ENCODE measurements at regions not wholly inside any gene's neighbourhood (a gene's known extent, or its start where the extent isn't known, plus 50 kb on each side); places are given as distances from the start of the nearest gene placed in this dataset.

- H3K27ac ChIP-seq: no peak overlapping the region
- no peak for DNase-seq (ENCODE audit: low read depth, low spot score)
- TF ChIP-seq EZH2 (IDR thresholded peaks at IDR 0.05) (no peak), POLR2AphosphoS5 (IDR thresholded peaks at IDR 0.05; ENCODE audit: borderline replicate concordance, low read depth, low read length) (no peak), FOXP2 (optimal IDR thresholded peaks at IDR 0.05; ENCODE audit: control extremely low read depth, extremely low read length, insufficient read depth) (no peak)
- H3K9ac ChIP-seq (ENCODE audit: insufficient read length): no peak overlapping the region
- no peak overlapping the region for H3K4me3 ChIP-seq
- H3K36me3 ChIP-seq (ENCODE audit: insufficient read depth, low read length): no peaks in the 10 kb centered on the region
- no peaks in the 10 kb centered on the region for H3K9me3 ChIP-seq (ENCODE audit: low read depth, low read length)
These were observed 75.9 kb downstream of the ADCYAP1 start for GRCh38 chr18:980586-980985.

DNA sequence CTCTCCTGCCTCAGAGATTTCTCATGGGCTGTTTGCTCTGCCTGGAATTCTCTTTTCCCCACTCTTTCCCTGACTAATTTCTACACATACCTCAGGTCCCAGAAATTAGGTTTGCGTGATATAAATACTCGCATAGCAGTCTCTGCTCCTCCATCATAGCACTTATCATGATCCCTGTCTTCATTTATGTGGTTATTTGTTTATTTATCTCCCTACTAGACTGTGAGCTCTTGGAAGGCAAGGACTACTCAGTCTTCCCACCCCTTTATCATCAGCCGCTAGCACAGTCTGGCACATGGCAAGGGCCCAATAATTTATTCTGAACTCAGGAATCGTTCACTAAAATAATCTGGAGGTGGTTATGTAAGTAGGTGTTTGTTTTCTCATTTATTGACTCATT lies 79.3 kb downstream of the ADCYAP1 start:
- H3K4me3 ChIP-seq: no peak overlapping the region
- no peak for TF ChIP-seq FOXP2 (optimal IDR thresholded peaks at IDR 0.05; ENCODE audit: control extremely low read depth, extremely low read length, insufficient read depth)
- TF ChIP-seq POLR2AphosphoS5 (IDR thresholded peaks at IDR 0.05; ENCODE audit: borderline replicate concordance, low read depth, low read length): no peak
- no peak for TF ChIP-seq EZH2 (IDR thresholded peaks at IDR 0.05)

GRCh38 chr18:985212-985661 lies 80.6 kb downstream of the ADCYAP1 start:
- Histone ChIP-seq H3K9ac (ENCODE audit: insufficient read length) (no peak overlapping the region), H3K4me3 (no peak overlapping the region), H3K9me3 (ENCODE audit: low read depth, low read length) (no peaks in the 10 kb centered on the region), H3K36me3 (ENCODE audit: insufficient read depth, low read length) (no peaks in the 10 kb centered on the region), H3K27ac (no peak overlapping the region)
- no peak for DNase-seq (ENCODE audit: low read depth, low spot score)
- TF ChIP-seq EZH2 (IDR thresholded peaks at IDR 0.05) (no peak), POLR2AphosphoS5 (IDR thresholded peaks at IDR 0.05; ENCODE audit: borderline replicate concordance, low read depth, low read length) (no peak), FOXP2 (optimal IDR thresholded peaks at IDR 0.05; ENCODE audit: control extremely low read depth, extremely low read length, insufficient read depth) (no peak)

More for the DNA sequence above, 79.3 kb downstream of the ADCYAP1 start:
- no peaks in the 10 kb centered on the region for H3K9me3 ChIP-seq (ENCODE audit: low read depth, low read length)
- DNase-seq (ENCODE audit: low read depth, low spot score): no peak
- H3K27ac ChIP-seq: no peak overlapping the region
- no peak overlapping the region for H3K9ac ChIP-seq (ENCODE audit: insufficient read length)
- H3K36me3 ChIP-seq (ENCODE audit: insufficient read depth, low read length): no peaks in the 10 kb centered on the region

GRCh38 chr18:986051-986450 lies 81.4 kb downstream of the ADCYAP1 start:
- no peaks in the 10 kb centered on the region for H3K36me3 ChIP-seq (ENCODE audit: insufficient read depth, low read length)
- H3K27ac ChIP-seq: no peak overlapping the region
- no peaks in the 10 kb centered on the region for H3K9me3 ChIP-seq (ENCODE audit: low read depth, low read length)
- no peak overlapping the region for H3K9ac ChIP-seq (ENCODE audit: insufficient read length)
- H3K4me3 ChIP-seq: no peak overlapping the region
- DNase-seq (ENCODE audit: low read depth, low spot score): no peak
- TF ChIP-seq EZH2 (IDR thresholded peaks at IDR 0.05) (no peak), POLR2AphosphoS5 (IDR thresholded peaks at IDR 0.05; ENCODE audit: borderline replicate concordance, low read depth, low read length) (no peak), FOXP2 (optimal IDR thresholded peaks at IDR 0.05; ENCODE audit: control extremely low read depth, extremely low read length, insufficient read depth) (no peak)

DNA sequence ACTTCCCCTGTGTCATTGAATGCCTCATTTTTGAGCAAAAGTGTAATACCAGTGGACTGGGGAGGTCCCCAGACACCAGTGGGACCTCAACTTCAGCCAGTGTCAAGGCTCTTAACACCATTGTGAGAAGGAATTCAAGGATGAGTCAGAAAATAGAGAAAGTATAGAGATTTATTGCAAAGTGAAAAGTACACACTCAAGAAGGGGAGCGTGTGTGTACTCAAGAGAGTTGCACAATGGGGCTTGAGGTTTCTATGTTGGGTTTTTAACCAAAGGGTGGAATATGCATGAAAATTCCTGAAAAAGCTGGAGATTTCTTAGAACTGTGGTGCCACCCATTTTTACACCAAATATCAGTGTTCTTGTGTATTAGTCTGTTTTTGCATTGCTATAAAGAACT lies 81.9 kb downstream of the ADCYAP1 start:
- no peaks in the 10 kb centered on the region for H3K36me3 ChIP-seq (ENCODE audit: insufficient read depth, low read length)
- no peaks in the 10 kb centered on the region for H3K9me3 ChIP-seq (ENCODE audit: low read depth, low read length)
- H3K27ac ChIP-seq: no peak overlapping the region
- H3K9ac ChIP-seq (ENCODE audit: insufficient read length): no peak overlapping the region
- no peak overlapping the region for H3K4me3 ChIP-seq
- TF ChIP-seq EZH2 (IDR thresholded peaks at IDR 0.05): no peak
- no peak for TF ChIP-seq POLR2AphosphoS5 (IDR thresholded peaks at IDR 0.05; ENCODE audit: borderline replicate concordance, low read depth, low read length)
- no peak for TF ChIP-seq FOXP2 (optimal IDR thresholded peaks at IDR 0.05; ENCODE audit: control extremely low read depth, extremely low read length, insufficient read depth)
- DNase-seq (ENCODE audit: low read depth, low spot score): no peak

DNA sequence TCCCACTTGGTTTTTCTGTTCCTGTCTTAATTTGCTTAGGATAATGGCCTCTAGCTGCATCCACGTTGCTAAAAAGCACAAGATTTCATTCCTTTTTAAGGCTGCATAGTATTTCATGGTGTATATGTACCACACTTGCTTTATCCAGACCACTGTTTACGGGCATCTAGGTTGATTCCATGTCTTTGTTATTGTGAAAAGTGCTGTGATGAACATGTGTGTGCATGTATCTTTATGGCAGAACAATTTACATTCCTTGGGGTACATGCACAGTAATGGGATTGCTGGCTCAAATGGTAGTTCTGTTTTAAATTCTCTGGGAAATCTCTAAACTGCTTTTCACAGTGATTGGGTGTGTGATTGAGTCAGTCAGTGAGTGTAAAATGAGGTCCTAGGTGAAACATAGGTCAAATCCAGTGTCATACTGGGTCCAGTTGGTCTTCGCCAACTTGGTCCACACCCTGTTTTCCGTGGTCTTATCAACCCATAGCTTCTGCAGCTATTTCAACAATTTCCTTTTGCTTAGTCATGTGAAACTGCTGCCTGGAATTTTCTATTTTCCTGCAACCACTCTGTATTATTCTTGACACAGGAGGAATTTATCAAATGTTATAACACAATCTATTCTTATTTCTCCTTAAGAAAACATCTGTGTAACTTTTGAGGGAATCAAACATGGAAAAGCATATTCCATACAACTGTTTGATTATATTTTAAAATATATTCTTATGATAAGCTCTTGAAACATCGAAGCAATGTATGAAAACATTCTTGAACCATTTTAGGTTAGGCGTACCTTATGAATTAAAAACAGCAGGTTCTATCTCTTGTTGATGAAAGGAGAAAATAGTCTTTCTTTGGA lies 82.9 kb downstream of the ADCYAP1 start:
- Histone ChIP-seq H3K27ac (no peak overlapping the region), H3K9ac (ENCODE audit: insufficient read length) (no peak overlapping the region), H3K36me3 (ENCODE audit: insufficient read depth, low read length) (no peaks in the 10 kb centered on the region), H3K4me3 (no peak overlapping the region), H3K9me3 (ENCODE audit: low read depth, low read length) (no peaks in the 10 kb centered on the region)
- DNase-seq (ENCODE audit: low read depth, low spot score): no peak
- no peak for TF ChIP-seq EZH2 (IDR thresholded peaks at IDR 0.05)

- Histone ChIP-seq H3K36me3 (ENCODE audit: insufficient read depth, low read length) (no peaks in the 10 kb centered on the region), H3K9me3 (ENCODE audit: low read depth, low read length) (no peaks in the 10 kb centered on the region), H3K27ac (no peak overlapping the region), H3K4me3 (no peak overlapping the region), H3K9ac (ENCODE audit: insufficient read length) (no peak overlapping the region)
- TF ChIP-seq POLR2AphosphoS5 (IDR thresholded peaks at IDR 0.05; ENCODE audit: borderline replicate concordance, low read depth, low read length) (no peak), FOXP2 (optimal IDR thresholded peaks at IDR 0.05; ENCODE audit: control extremely low read depth, extremely low read length, insufficient read depth) (no peak), EZH2 (IDR thresholded peaks at IDR 0.05) (no peak)
- no peak for DNase-seq (ENCODE audit: low read depth, low spot score)
These were observed 84.8 kb downstream of the ADCYAP1 start for GRCh38 chr18:989425-989824.

DNA sequence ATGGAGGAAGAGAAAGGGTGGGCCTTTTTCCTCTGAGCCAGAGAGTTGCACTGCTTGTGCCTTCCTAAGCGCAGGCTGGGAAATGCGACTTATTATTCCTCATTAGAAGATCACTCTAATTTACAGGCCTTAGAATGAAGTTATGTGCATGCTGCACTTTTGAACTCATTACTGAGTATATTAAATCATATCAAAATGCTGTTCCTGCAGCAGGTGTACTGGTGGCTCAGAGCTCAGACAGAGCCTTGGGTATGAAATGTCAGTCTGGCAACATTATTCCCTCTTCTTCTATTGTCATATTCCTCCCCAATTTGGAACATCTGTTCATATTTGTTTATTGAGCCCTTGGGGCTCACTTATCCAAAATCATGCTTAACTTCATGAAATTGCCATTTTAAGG lies 85.5 kb downstream of the ADCYAP1 start:
- TF ChIP-seq POLR2AphosphoS5 (IDR thresholded peaks at IDR 0.05; ENCODE audit: borderline replicate concordance, low read depth, low read length) (no peak), EZH2 (IDR thresholded peaks at IDR 0.05) (no peak), FOXP2 (optimal IDR thresholded peaks at IDR 0.05; ENCODE audit: control extremely low read depth, extremely low read length, insufficient read depth) (no peak)
- no peaks in the 10 kb centered on the region for H3K9me3 ChIP-seq (ENCODE audit: low read depth, low read length)
- H3K4me3 ChIP-seq: no peak overlapping the region

DNA sequence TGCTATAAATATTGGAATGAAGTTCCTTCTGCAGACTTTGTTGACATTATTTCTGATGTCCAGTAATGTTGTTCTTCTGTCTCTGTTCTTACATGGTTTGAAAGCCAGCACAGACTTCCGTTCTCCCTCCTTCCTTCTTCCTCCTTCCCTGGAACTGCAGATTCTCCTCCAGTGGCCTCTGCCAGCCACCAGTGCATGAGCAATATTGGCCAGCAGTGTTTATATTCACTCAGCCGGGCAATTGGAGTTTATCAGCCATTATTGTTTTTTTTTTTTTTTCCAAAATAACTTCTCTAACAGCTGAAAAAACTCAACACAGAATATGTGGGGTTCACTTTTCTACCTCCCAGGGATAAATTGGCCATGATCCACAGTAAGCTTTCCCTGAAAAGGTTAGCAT lies 86.8 kb downstream of the ADCYAP1 start:
- no peak for DNase-seq (ENCODE audit: low read depth, low spot score)
- Histone ChIP-seq H3K9ac (ENCODE audit: insufficient read length) (no peak overlapping the region), H3K9me3 (ENCODE audit: low read depth, low read length) (no peaks in the 10 kb centered on the region), H3K27ac (no peak overlapping the region), H3K36me3 (ENCODE audit: insufficient read depth, low read length) (no peaks in the 10 kb centered on the region), H3K4me3 (no peak overlapping the region)
- TF ChIP-seq FOXP2 (optimal IDR thresholded peaks at IDR 0.05; ENCODE audit: control extremely low read depth, extremely low read length, insufficient read depth): no peak
- TF ChIP-seq EZH2 (IDR thresholded peaks at IDR 0.05): no peak
- TF ChIP-seq POLR2AphosphoS5 (IDR thresholded peaks at IDR 0.05; ENCODE audit: borderline replicate concordance, low read depth, low read length): no peak

More for the DNA sequence above, 85.5 kb downstream of the ADCYAP1 start:
- Histone ChIP-seq H3K9ac (ENCODE audit: insufficient read length) (no peak overlapping the region), H3K27ac (no peak overlapping the region), H3K36me3 (ENCODE audit: insufficient read depth, low read length) (no peaks in the 10 kb centered on the region)
- no peak for DNase-seq (ENCODE audit: low read depth, low spot score)
